ENCODE measurements at regions not wholly inside any gene's neighbourhood (a gene's known extent, or its start where the extent isn't known, plus 50 kb on each side); places are given as distances from the start of the nearest gene placed in this dataset.

DNA sequence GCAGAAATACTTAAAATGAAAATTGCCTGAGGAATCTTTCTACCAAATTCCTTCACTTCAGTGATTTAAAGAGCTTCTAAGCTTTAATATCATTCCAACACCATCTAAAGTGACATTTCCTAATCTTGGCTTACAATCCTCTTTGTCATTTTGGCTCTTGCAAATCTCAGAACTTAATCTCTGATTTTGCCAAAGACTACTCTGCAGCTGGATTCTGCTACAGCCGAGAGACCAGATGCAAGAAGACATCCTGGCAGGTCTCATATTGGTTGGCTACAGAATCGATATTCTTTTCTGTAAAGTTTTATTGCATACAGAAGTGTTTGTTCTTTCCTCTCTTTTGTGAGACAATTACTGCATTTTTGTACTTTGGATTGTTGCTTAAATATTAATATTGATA, 716.5 kb upstream of the LRATD1 start:
- TF ChIP-seq CTCF (IDR thresholded peaks at IDR 0.05; ENCODE audit: insufficient read depth, missing control alignments) = no peak
- FAIRE-seq (no peak), DNase-seq (ENCODE audit: insufficient read length, low spot score) (no peak)

DNA sequence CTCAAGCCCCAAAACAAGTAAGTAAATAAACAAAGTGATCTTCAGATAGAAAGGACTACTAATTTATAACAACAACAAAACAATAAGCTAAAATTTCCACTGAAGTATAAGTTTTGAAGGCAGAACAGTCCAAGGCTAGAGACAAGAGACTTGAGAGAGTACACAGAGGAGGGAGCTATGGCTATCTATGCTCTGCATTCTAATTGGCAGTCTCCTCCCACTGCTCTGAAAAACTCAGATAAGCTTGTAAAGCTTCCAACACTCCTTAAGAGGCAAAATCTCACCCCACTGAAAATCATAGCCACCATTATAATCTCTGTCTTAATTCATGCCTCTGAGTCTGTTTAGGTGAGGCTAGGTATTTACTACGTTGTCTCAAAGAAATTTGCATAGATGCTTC, 714.6 kb upstream of the LRATD1 start:
- no peak for TF ChIP-seq CTCF (IDR thresholded peaks at IDR 0.05; ENCODE audit: insufficient read depth, missing control alignments)
- no peak for FAIRE-seq
- no peak for DNase-seq (ENCODE audit: insufficient read length, low spot score)

DNA sequence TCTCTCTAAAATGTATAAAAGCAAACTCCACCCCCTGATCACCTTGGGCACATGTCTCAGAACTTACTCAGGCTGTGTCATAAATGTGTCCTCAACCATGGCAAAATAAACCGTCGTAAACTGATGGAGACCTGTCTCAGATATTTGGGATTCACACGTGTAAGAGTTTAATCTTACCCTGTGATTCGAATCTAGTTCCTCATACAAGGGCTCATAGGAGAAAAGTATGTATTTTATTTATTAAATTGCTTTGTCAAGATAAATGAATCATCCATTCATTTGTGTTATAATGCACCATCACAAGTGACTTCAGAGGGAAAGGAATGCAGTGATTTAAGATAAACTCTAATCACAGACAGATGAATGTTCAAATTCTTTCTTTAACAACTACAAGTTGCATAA, 712.5 kb upstream of the LRATD1 start:
- no peak for TF ChIP-seq CTCF (IDR thresholded peaks at IDR 0.05; ENCODE audit: insufficient read depth, missing control alignments)
- DNase-seq (ENCODE audit: insufficient read length, low spot score) = no peak
- no peak for FAIRE-seq

- no peak for FAIRE-seq
- no peak for TF ChIP-seq CTCF (IDR thresholded peaks at IDR 0.05; ENCODE audit: insufficient read depth, missing control alignments)
Measured at GRCh38 chr2:13921245-13921644, 711.3 kb upstream of the LRATD1 start.

GRCh38 chr2:13923823-13924222, 708.7 kb upstream of the LRATD1 start:
- no peak for TF ChIP-seq CTCF (IDR thresholded peaks at IDR 0.05; ENCODE audit: insufficient read depth, missing control alignments)
- FAIRE-seq = no peak

More at GRCh38 chr2:13921245-13921644, 711.3 kb upstream of the LRATD1 start:
- no peak for DNase-seq (ENCODE audit: insufficient read length, low spot score)

GRCh38 chr2:13942111-13942510, 690.4 kb upstream of the LRATD1 start:
- no peak for TF ChIP-seq CTCF (IDR thresholded peaks at IDR 0.05; ENCODE audit: insufficient read depth, missing control alignments)
- no peak for DNase-seq (ENCODE audit: insufficient read length, low spot score)
- no peak for FAIRE-seq

More at GRCh38 chr2:13923823-13924222, 708.7 kb upstream of the LRATD1 start:
- no peak for DNase-seq (ENCODE audit: insufficient read length, low spot score)

DNA sequence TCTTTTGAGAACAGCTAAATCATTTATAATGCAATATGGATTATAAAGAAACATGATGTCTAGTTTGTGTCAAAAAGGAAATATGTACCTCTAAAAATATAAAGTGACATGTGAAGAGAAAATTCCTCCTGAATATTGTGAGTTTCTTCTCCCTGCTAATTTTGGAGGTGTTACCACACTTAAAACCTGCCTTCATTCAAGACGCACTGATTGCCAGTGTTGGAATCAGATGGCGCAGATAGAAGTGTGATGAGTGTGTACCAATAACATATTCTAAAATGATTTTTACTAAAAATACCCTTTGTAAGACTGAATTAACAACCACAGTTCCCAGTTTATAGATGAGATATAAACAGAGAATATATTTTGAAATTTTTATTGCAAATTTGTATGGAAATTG, 681.8 kb upstream of the LRATD1 start:
- DNase-seq (ENCODE audit: insufficient read length, low spot score) = no peak
- no peak for FAIRE-seq
- no peak for TF ChIP-seq CTCF (IDR thresholded peaks at IDR 0.05; ENCODE audit: insufficient read depth, missing control alignments)

Measured in D721Med (cell line).